ENCODE measurements at regions not wholly inside any gene's neighbourhood (a gene's known extent, or its start where the extent isn't known, plus 50 kb on each side); places are given as distances from the start of the nearest gene placed in this dataset.
"Not testable (repeated sequence)": the region's sequence is repeated elsewhere in the genome, so short reads cannot be mapped to it uniquely, and the experiment has no call there.

DNA sequence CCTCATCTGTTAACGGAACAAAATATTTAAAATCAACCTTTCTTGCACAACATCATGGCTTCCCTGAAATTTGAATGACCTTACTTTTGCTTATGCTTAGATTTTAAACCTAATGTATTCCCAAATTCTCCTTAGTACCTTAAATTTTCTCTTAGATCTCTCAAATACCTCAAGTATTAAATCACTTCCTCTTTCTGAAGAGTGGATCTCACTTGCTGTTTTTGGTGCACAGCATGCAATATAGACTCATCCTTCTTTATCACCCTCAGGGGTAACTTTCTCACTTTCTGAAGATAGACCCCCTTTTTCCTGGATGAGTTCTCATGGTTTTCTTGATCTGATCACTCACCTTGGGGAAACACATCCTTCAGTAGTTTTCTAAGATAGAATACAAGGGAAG, 871.7 kb downstream of the DACH1 start:
- DNase-seq (ENCODE audit: low spot score), result no peak

DNA sequence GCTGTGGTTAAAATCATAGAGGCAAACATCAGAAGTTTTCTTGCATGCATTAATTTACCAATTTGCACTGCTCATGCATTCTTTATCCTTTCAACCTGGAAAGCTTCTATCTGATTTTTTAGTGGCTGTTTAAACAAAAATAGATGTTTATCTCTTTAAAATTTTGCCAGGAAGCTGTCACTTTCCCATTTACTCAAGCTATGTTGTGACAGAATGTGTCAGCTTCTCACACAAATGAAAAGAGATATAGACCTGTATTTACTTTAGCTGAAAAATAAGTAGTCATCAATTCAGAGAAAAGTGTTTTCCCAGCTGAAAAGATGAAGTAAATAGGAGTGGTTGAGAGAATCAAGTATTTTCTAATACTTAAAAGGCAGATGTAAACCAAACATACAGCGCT, 872.8 kb downstream of the DACH1 start:
- no peak for DNase-seq (ENCODE audit: low spot score)

DNA sequence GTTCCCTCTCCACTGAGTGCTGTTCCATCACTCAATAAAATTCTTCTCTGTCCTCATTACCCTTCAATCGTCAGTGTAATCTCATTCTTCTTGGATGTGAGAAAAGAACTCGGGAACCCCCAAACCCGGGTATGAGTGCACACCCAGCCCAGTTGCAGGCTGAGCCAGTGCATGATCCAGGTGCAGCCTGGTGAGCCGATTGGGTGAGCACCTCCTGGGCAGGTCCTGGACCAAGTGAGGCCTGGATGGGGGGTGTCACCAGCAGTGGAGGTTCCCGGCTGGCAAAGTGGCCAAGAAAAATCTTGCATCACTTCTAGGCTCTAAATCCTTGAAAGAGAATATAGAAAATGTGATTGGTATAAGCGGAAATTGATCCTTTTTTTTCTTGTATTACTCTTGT, 878.8 kb upstream of the KLHL1 start:
- no peak for DNase-seq (ENCODE audit: low spot score)

DNA sequence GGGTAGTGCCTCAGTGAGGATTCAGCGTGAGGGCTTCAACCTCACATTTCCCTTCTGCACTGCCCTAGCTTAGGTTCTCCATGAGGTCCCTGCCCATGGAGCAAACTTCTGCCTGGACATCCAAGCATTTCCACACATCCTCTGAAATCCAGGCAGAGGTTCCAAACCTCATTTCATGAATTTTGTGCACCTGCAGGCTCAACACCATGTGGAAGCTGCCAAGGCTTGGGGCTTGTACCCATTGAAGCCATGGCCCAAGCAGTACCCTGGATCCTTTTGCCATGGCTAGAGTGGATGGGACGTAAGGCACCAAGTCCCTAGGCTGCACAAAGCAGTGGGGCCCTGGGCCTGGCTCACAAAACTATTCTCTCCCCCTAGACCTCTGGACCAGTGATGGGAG, 877.1 kb upstream of the KLHL1 start:
- no peak for DNase-seq (ENCODE audit: low spot score)

DNA sequence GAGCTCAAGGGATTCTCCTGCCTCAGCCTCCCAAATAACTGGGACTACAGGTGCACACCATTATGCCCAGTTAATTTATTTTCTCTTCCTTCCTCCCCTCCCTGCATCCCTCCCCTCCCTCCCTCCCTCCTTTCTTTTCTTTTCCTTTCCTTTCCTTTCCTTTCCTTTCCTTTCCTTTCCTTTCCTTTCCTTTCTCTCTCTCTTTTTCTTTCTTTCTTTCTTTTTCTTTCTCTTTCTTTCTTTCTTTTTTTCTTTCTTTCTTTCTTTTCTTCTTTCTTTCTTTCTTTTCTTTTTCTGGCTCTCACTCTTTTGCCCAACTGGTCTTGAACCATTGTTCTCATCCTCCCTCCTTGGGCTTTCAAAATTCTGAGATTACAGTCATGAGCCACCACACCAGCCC, 873.0 kb upstream of the KLHL1 start:
- not testable (repeated sequence) for DNase-seq (ENCODE audit: low spot score)

DNA sequence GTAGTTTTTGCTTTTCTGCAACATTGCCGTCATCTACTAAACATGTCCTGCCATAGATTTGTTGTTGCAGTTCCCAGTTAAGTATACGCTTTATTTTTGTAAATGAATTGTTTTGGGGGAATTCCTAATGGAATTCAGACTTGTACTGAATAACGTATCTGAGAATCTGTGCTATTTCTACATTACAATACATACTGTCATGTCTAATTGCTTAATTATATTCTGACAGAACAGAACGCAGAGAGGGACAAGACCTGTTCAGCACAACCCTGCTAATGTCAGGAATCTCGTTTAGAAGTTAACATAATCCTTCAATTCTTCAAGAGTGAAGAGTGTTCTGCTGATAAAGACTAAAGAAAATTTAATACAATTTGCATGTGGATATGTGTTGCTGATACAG, 861.1 kb upstream of the KLHL1 start:
- DNase-seq (ENCODE audit: low spot score), result no peak

DNA sequence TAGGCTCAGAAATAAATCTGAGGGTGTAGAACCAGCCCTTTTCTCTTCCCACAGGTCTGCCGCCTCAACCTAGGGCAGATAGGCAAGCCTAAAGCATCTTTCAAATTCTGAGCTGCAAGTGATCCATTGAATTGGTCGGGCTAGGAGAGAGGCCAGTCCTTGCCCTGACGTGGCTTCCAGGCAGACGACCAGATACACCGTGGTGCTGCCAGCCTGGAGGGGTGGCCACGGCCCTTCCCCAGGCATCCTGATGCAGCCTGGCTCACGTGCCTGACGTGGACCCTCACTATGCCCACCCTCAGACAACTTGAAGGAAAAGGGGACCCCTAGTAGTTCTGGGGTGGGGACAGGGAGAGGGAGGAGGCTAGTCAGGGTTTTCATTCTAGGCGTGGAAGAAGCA, 859.3 kb upstream of the KLHL1 start:
- no peak for DNase-seq (ENCODE audit: low spot score)

DNA sequence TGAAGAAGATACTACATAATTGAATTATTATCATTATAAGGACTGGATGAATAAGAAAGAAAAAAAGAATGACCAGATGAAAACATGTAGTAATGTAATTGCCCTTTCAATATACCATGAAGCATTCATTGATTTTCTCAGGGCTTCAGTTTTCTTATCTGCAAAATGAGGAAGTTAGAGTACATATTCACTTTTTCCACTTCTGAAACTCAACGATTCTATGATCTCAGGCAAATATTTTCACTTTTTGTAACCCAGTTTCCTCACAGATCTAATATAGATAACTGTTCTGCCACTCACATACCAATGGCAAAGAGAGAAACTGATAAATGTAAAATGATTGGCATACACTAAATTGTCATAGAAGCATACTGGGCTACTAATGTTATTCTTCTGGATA, 856.6 kb upstream of the KLHL1 start:
- no peak for DNase-seq (ENCODE audit: low spot score)

DNA sequence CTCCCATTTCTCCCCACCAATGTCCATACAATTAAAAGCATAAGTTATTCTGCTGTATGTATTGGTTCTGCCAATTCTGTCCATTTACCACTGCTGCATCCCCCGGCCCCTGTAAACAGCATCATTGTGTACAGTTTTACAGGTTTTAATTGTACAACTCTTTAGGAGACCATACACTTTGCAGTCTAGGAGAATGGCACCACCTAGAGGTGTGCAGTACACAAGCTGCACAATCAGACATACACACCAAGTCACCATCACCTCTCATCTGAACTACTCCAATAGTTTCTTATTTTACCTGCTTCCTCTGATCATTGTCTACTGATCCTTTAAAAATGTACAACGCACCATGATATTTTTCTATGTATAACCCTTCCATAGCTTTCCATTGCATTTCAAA, 855.9 kb upstream of the KLHL1 start:
- no peak for DNase-seq (ENCODE audit: low spot score)

DNA sequence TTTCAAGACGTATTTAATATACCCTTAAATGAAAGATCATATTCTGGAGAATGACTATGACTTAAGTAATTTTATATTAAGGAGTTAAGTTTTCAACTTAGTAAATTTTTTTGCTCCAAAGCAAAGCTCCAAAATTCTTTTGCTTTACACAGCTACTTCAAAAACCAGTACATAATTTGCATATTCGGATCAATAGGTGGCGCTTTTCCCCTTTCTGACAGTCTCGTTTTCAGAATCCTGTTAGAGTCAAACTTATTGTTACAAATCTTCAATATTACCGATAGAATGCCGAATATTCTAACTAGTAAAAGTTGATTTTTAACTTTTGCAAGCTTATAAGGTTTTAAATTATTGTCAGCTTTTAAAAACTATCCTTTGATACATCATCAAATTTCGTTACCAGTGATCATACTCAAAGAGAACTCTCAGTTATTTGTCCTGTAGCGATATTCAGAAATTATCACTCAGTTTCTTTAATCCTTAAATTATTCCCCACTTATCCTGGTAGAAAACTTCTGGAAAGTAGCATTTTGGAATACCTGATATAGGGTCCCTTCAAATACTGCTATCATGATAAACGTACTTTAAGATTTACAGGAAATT, 852.7 kb upstream of the KLHL1 start:
- no peak for DNase-seq (ENCODE audit: low spot score)

DNA sequence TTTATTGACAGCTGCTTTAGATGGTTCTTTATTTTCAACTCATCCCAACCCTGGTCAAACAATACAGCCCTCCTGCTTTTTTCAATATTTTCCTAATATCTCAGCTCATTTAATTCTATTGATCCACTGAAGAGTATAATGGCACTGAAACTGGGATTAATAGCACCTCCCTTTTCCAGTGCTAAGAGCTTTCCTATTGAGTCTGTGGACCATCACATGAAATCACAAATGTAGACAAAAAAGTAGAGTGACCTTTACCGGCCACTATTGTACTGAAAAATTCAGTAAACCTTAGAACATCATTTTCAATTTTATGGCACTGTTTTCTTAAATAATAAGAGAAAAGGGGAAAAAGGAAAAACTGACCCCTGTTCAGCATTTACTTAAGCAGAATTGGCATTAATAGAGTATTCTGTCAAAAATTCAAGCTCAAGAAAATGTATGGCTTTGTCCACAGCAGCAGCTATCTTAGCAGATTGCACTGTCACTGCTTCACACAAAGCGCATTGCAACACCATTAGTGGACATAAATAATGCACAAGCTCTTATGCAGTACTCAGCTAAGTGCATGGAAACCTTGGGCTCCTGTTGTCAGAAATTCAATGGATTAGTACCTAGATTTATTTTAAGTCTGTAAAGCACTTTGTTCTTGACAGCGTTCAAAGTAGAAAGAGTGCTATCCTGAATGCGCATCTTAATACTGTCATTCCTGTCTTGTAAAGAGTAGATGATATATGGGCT, 851.0 kb upstream of the KLHL1 start:
- no peak for DNase-seq (ENCODE audit: low spot score)

DNA sequence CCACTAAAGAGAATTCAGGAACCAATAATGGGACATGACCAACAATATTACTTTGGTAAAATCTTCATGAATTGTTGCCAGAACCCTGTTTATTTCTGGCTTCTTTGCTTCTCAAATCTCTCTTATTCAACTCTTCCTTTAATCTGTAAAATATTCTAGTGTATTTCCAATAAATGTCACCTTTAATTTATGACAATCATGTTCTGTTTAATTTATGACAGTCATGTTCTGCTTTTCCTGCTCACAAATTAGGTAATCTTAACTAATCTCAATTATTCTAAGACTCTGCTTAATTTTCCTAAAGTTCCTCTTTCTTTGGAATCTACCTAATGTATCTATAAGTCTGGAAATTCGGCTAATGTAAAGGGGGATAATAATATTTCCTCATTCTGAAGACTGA, 847.6 kb upstream of the KLHL1 start:
- no peak for DNase-seq (ENCODE audit: low spot score)

DNA sequence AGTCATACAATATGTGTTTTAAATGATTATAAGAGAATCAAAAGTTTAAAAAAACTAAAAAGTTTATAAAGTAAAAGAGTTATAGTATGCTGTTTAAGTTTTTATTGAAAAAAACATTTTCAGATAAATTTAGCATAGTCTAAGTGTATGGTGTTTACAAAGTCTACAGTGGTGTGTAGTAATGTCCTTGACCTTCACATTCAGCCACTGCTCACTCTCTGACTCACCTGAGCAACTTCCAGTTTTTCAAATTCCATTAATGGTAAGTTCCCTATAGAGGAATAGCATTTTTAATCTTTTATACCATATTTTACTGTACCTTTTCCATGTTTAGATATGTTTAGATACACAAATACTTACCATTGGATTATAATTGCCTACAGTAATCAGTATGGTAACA, 842.4 kb upstream of the KLHL1 start:
- no peak for DNase-seq (ENCODE audit: low spot score)

DNA sequence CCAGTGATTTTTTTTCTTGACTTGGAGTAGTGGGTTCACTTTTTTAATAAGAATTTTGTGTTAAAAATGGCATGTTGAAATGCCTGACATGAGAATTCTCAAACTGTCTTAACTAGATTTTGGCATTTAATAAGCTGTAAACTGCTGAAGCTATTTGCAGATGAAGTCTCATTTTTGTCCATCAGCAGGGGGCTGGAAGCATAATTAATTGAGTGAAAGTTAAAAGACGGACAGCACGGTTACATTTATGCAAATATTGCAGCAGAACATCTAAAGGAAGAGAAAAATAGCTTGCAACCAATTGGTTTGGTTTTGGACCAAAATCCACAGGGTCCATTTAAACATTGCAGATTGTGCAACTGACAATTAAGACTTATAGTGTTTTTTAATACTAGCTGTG, 837.3 kb upstream of the KLHL1 start:
- no peak for DNase-seq (ENCODE audit: low spot score)

DNA sequence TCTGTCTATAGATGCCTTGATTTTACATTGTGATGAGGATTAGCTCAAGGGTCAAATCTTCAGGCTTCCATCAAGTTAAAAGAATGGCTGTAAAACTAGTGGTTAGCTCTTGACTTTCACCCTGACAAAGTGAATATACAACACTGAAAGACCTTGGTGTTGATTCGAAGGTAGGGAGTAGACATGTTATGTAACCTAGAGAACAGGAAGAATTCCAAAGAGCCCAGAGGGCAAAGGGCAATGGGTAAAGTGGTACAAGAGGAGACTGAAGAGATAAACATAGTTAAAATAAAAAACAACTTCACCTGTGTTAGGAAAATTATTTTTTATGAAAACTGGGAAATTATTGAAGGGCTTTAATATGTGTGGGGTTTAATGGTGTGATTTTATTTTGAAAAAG, 833.2 kb upstream of the KLHL1 start:
- no peak for DNase-seq (ENCODE audit: low spot score)

DNA sequence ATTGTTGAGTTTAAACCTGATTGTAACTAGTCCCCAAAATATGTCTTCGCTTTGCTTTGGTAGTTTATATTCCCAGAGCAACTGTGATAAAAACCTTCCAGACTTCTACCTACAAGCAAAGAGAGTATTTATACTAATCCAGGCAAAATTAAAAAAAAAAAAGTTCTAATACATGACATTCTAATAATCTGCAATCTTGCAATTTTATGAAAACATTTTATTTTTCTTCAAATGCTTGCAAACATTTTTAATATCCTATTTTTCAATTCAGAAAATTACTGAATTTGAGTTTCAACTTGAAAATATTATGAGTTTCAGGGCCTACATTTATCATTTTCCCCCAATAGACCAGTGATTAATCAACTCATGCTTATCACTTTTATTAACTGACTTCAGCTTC, 830.2 kb upstream of the KLHL1 start:
- DNase-seq (ENCODE audit: low spot score), result no peak

DNA sequence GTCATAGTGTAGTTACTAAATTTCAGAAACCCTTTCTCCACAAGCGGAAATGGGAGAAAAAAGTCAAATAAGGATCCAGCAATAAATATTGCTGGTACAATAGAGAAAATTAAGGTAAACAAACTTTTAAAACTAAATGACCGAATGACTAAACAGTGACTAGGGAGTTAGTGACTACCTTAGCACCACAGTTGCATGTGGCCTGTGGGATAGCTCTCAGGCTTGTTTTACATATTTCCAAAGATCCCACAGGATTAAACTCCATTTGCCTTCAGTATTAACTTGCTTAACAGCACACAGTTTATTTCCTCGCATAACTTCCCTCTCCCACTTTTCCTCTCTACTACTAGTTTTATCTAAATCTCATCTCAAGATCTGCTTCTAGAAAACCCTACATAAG, 824.3 kb upstream of the KLHL1 start:
- DNase-seq (ENCODE audit: low spot score), result no peak

DNA sequence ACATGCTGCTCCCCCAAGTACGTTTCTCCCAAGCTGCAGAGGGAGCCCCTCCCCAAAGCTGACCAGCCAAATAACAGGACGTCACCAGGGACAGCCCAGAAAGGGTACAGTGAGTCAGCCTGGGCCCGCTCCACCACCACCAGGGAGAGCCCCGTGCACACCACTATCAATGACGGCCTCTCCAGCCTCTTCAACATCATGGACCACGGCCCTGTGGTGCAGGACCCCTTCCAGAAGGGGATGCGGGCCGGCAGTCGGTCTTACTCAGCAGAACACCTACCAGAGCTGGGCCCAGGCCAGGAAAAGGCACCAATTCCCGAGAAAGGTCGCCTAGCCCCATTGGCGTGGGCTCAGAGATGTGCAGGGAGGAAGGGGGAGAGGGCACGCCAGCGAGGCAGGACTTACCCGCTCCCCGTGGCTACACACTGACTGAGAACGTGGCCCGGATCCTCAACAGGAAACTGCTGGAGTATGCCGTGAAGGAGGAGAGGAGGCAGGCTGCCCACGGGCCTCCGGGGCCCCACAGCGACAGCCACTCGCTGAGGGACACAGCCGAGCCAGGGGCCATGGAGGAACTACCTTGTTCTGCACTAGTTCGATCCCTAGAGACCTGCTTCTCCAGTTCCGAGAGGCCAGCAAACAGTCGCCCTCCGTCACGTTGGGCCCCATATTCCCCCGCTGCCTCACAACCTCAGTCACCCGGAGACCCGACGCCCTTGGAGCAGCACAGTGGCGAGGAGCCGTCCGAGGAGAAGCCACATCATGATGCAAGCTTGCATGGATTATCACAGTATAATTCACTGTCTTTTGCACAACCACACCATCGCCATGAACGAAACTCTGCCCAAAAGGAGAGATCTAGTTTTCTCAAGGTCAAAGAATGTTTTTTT, 815.9 kb upstream of the KLHL1 start:
- DNase-seq (ENCODE audit: low spot score), result no peak

DNA sequence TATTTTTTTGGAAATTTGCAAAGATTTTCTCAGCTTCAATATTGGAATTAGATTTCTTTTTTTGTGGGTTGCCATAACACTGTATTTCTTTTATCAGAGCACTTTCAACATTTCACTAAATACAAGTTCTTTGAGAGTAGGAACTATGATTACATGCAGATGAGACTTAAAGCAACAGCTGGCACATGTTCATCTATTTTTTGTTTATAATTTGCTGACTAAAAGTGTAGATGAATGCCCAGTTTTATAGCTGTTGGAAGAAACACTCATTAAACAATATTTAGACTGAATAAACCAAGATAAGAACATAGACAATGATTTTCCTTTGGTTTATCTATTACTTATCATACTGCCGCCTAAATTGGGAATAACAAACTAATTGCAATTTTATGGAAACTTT, 803.0 kb upstream of the KLHL1 start:
- DNase-seq (ENCODE audit: low spot score), result no peak

DNA sequence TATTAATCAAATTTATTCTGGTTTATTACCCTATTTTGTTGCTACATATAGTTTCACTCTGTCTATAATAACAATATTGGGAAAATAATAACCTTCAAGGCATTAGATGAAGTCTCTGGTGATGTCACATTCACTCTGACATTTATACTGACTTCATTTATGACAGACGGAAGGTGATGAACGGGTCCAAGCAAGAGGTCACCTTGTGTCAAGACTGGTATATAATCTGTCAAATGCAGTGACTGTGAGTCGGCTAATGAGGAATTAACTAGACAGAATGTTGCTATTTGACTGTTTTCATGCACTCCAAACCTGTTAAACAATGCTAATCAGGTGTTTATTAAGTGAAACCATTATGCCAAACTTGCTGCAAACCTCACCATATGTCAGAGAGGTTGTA, 800.5 kb upstream of the KLHL1 start:
- no peak for DNase-seq (ENCODE audit: low spot score)

DNA sequence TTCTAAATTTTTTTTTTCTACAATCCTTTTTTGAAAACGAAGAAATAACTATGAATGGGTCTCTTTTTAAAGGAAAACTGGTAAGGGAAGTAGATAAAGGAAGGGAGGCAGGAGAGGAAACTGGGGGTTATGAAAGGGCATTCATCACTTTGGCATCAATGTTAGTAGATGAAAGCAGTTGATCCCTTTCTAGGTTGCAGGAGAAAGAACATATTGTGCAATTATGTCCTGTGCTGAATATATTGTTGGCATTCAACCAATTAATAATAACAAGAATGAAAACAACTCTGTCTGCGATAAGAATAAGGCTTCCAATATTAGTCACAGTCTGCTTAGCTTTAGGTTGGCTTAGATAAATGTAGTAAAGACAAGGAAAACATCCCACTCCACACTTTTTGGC, 796.8 kb upstream of the KLHL1 start:
- no peak for DNase-seq (ENCODE audit: low spot score)

DNA sequence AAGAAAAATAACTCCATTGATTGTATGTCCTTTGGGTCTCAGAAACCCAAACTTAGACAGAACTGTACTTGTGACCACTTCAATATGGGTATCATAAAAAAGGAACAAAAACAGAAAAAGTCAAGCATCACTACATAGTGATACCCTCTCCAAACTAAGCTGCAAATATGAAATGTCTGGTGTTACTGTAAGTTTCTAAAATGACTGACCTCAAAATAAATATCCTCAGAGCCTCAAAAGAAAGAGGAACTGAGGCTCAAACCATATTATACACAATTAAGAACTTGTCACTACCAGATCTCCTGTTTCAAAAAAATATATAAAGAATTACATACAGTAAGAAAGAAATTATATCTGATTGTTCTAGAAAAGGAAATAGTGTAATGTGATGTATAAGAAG, 787.9 kb upstream of the KLHL1 start:
- DNase-seq (ENCODE audit: low spot score), result no peak

DNA sequence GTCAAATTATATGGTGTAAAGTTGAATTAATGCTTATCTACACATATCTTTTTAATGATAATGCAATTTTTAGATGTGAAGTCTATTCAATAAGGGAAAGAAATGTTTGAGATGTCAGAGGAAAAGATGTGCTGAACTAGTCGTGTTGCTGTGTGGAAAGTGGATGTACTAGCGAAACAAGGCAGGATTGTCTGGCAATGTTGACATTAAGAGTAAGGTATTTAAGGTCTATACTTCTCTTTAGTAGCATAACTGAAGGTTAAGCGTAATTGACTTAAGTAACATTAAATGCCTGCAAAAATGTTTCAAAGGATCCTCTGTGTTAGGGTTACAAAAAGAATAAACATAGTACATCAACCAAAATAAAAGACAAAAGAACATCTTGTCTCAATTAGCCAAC, 787.3 kb upstream of the KLHL1 start:
- no peak for DNase-seq (ENCODE audit: low spot score)

Data from CD4-positive, alpha-beta T cell treated with Interleukin-6 at 100 ng/mL for 8 hours (primary cell).